Lower leg skin (tissue), 4 donors: ENCODE measurements at regions not wholly inside any gene's neighbourhood (a gene's known extent, or its start where the extent isn't known, plus 50 kb on each side); places are given as distances from the start of the nearest gene placed in this dataset.

Experiments
- DNase-seq, 2 donors: peaks; one replicate each; pipeline ENCODE4 v3.0.0-alpha.2; 2019; ENCODE audit warnings: low spot score in 2 of 2
- H3K4me3 ChIP-seq: fragments of 200-600 bp; sonication (generic); 2 replicates; pipeline ENCODE4 v1.5.1; 2017; ENCODE audit warnings: mild to moderate bottlenecking, low read depth; ENCODE audit not compliant: poor library complexity, severe bottlenecking
- POLR2A ChIP-seq, 2 donors: fragments of 450-650 bp; IDR thresholded peaks; one replicate each; pipeline ENCODE4 v1.6.1; 2016 to 2017; ENCODE audit warnings: antibody characterized with exemption in 2 of 2, mild to moderate bottlenecking in 1 of 2, moderate library complexity in 1 of 2
- WGBS, 2 donors: methylation state at CpG; one replicate each; pipeline ENCODE4 v1.1.5; 2018; 5-methylcytosine and 5-hydroxymethylcytosine counted together
- intact Hi-C: fragments of 100-400 bp; cut with DNase I; formaldehyde crosslinking; loops from one replicate; pipeline ENCODE4 v1.15.0; 2023; ENCODE audit warnings: low total_unique reads
- TF ChIP-seq, protein P1 (sequence below), 3 donors: fragments of 450-650 bp; IDR thresholded peaks; one replicate each; pipeline ENCODE4 v1.5.1; 2016; ENCODE audit warnings: antibody characterized with exemption in 3 of 3, mild to moderate bottlenecking in 3 of 3, moderate library complexity in 2 of 3

GRCh38 chr6:126180585-126180984 lies 159.3 kb upstream of the CENPW start:
- TF ChIP-seq, protein P1, sequence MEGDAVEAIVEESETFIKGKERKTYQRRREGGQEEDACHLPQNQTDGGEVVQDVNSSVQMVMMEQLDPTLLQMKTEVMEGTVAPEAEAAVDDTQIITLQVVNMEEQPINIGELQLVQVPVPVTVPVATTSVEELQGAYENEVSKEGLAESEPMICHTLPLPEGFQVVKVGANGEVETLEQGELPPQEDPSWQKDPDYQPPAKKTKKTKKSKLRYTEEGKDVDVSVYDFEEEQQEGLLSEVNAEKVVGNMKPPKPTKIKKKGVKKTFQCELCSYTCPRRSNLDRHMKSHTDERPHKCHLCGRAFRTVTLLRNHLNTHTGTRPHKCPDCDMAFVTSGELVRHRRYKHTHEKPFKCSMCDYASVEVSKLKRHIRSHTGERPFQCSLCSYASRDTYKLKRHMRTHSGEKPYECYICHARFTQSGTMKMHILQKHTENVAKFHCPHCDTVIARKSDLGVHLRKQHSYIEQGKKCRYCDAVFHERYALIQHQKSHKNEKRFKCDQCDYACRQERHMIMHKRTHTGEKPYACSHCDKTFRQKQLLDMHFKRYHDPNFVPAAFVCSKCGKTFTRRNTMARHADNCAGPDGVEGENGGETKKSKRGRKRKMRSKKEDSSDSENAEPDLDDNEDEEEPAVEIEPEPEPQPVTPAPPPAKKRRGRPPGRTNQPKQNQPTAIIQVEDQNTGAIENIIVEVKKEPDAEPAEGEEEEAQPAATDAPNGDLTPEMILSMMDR (IDR thresholded peaks at IDR 0.05), result no peak
- no peak for TF ChIP-seq POLR2A (IDR thresholded peaks at IDR 0.05)
- DNase-seq, result no peak
- H3K4me3 ChIP-seq, result no peak overlapping the region
- intact Hi-C loops, result no loop called here
- WGBS, 2 donors, result 60 to 76% methylated on average over 4 of the region's 4 CpGs

GRCh38 chr6:126181173-126181741 lies 158.7 kb upstream of the CENPW start:
- TF ChIP-seq, protein P1 (IDR thresholded peaks at IDR 0.05), result no peak
- TF ChIP-seq POLR2A (IDR thresholded peaks at IDR 0.05), result no peak
- no peak for DNase-seq
- no peak overlapping the region for H3K4me3 ChIP-seq
- intact Hi-C loops, result no loop called here

GRCh38 chr6:126181890-126182289 lies 158.0 kb upstream of the CENPW start:
- 91 to 93% methylated on average over 3 of the region's 3 CpGs for WGBS, 2 donors
- no peak overlapping the region for H3K4me3 ChIP-seq
- TF ChIP-seq POLR2A (IDR thresholded peaks at IDR 0.05), result no peak
- TF ChIP-seq, protein P1 (IDR thresholded peaks at IDR 0.05), result no peak
- intact Hi-C loops, result no loop called here
- DNase-seq, result no peak

DNA sequence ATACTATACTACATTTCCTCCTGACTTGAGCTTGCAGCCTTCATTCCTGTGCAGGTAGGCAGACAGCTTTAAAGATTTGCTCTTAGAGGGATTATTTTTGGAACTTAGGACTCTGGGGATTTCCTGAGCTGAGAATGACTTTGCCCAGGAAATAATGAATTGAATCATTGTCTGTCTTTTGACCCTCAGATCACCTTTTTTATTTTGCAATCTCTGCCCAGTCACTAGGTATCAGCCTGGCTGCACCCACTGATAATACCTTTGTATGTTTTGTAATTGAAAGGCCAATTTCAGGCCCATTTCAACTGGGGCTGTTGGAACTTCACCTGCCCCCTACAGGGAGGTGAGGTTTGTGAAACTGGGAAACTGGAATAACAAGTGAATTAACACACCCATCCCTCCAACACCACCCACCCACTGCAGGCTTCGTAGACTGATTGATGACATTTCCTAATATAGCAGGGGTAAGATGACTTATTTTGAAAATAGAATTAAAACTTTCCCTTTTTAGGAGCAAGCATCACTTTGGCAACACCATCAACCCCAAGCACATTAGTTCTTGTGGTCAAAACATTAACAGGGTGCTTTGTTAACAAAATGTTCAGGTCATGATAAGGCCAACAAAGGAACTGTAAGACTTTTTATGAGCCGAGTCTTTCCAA lies 157.1 kb upstream of the CENPW start:
- 75 to 81% methylated on average over 2 of the region's 2 CpGs for WGBS, 2 donors
- intact Hi-C loops, result no loop called here
- DNase-seq, result no peak
- no peak for TF ChIP-seq POLR2A (IDR thresholded peaks at IDR 0.05)
- TF ChIP-seq, protein P1 (IDR thresholded peaks at IDR 0.05), result no peak
- no peak overlapping the region for H3K4me3 ChIP-seq

GRCh38 chr6:126185774-126186173 lies 154.1 kb upstream of the CENPW start:
- WGBS, 2 donors, result 82 to 96% methylated on average over 1 of the region's 1 CpG
- no peak for DNase-seq
- no peak overlapping the region for H3K4me3 ChIP-seq
- intact Hi-C loops, result no loop called here
- no peak for TF ChIP-seq POLR2A (IDR thresholded peaks at IDR 0.05)
- TF ChIP-seq, protein P1 (IDR thresholded peaks at IDR 0.05), result no peak
